ENCODE measurements at regions not wholly inside any gene's neighbourhood (a gene's known extent, or its start where the extent isn't known, plus 50 kb on each side); places are given as distances from the start of the nearest gene placed in this dataset.

DNA sequence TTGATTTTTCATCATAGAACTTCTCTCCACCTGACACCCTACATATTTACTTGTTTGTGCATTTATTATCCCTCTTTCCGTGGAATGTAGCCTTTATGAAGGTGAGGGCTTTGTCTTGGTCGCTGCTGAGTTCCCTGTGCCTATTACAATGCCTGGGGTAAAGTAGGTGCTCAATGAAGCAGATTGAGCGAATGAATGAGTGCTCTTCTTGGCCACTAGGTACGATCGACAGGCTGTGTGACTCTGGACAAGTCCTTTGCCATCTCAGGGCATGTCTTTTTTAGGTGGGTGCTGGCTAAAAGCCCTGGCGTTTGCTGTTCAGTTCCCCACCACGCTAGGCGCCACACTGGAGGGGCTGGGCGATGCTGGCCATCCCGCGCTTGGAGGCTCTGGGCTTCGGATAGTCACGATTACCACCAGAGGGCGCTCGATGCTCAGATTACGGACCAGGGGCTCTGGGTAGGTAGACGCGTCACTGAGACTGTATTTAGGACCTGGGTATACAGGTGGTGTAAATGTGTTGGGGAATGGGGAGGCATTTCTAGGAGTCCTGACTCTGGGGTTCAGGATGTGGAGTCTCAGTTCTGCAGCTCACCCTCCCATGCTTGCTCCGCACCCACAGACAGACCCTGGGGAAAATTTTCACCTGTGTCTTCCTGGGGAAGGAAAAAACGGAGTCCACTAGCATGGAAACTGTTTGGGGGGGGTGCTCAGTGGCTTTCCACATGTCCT, 71.0 kb upstream of the CSF3R start:
- DNase-seq (ENCODE audit: low spot score) (no peak), ATAC-seq (ENCODE audit: low FRiP score) (no peak)
- TF ChIP-seq CTCF (IDR thresholded peaks at IDR 0.05) = no peak

DNA sequence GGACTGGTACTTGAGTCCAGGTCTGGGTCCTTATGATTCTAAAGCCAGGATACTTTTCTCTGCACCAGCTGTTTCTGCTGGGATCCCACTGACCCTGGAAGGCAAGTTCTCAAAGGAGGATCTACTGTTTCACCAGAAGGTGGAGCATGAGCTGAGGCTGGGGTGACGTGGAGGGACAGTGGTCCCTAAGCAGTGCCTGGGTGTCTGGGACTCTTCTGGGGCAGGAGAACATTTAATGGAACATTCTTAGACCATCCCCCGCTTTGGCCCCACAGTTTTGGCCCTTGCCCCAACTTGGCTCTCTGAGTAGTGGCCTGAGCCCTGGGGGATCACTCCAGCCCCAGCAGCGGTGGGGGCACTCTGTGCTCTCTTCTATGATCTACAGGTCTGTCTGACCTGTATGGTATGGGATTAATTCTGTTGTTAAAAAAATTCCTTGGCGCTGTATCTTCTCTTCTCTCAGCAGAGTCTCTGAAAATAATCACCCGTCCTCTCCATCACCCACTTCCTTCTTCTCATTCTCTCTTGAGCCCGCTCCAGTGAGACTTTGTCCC, 60.3 kb upstream of the CSF3R start:
- no peak for ATAC-seq (ENCODE audit: low FRiP score)
- no peak for TF ChIP-seq CTCF (IDR thresholded peaks at IDR 0.05)
- DNase-seq (ENCODE audit: low spot score) = no peak

GRCh38 chr1:36542024-36542961, 59.6 kb upstream of the CSF3R start:
- DNase-seq (ENCODE audit: low spot score) (no peak), ATAC-seq (ENCODE audit: low FRiP score) (no peak)
- TF ChIP-seq CTCF (IDR thresholded peaks at IDR 0.05) = no peak

- no peak for DNase-seq (ENCODE audit: low spot score)
- ATAC-seq (ENCODE audit: low FRiP score) = no peak
- TF ChIP-seq CTCF (IDR thresholded peaks at IDR 0.05) = no peak
Measured at GRCh38 chr1:36540056-36540455, 57.3 kb upstream of the CSF3R start.

- DNase-seq (ENCODE audit: low spot score) (no peak), ATAC-seq (ENCODE audit: low FRiP score) (no peak)
- no peak for TF ChIP-seq CTCF (IDR thresholded peaks at IDR 0.05)
Measured at GRCh38 chr1:36539526-36539925, 56.8 kb upstream of the CSF3R start.

GRCh38 chr1:36537991-36538390, 55.3 kb upstream of the CSF3R start:
- ATAC-seq (ENCODE audit: low FRiP score) (no peak), DNase-seq (ENCODE audit: low spot score) (no peak)
- TF ChIP-seq CTCF (IDR thresholded peaks at IDR 0.05) = no peak

Measured in omental fat pad (tissue), 3 donors.